WERI-Rb-1 (cell line): ENCODE measurements at regions not wholly inside any gene's neighbourhood (a gene's known extent, or its start where the extent isn't known, plus 50 kb on each side); places are given as distances from the start of the nearest gene placed in this dataset.

Experiments used
- DNase-seq: peaks from one replicate; pipeline ENCODE4 v3.0.0-alpha.2; 2020
- H3K27ac ChIP-seq: fragments of 250-450 bp; sonication (Bioruptor Pico); 2 replicates; pipeline ENCODE4 v1.5.1; 2020; ENCODE audit warnings: mild to moderate bottlenecking, moderate library complexity
- H3K27me3 ChIP-seq: fragments of 250-450 bp; sonication (Bioruptor Pico); 2 replicates; pipeline ENCODE4 v1.5.1; 2021; ENCODE audit warnings: mild to moderate bottlenecking, low read depth, moderate library complexity; ENCODE audit not compliant: insufficient read depth, severe bottlenecking
- H3K36me3 ChIP-seq: fragments of 250-450 bp; sonication (Bioruptor Pico); 2 replicates; pipeline ENCODE4 v1.5.1; 2020; ENCODE audit warnings: mild to moderate bottlenecking, moderate library complexity
- H3K4me3 ChIP-seq: 2 replicates; pipeline ENCODE4 v1.5.1; 2011; ENCODE audit warnings: low read depth, mild to moderate bottlenecking, control low read depth, low read length
- H3K9me3 ChIP-seq: fragments of 250-450 bp; sonication (Bioruptor Pico); 2 replicates; pipeline ENCODE4 v1.5.1; 2021; ENCODE audit warnings: mild to moderate bottlenecking, moderate library complexity; ENCODE audit not compliant: severe bottlenecking
- TF ChIP-seq, protein P1 (sequence below): IDR thresholded peaks from 2 replicates; pipeline ENCODE4 v1.5.1; 2011; ENCODE audit warnings: low read depth, mild to moderate bottlenecking, control low read depth, inconsistent platforms, low read length

DNA sequence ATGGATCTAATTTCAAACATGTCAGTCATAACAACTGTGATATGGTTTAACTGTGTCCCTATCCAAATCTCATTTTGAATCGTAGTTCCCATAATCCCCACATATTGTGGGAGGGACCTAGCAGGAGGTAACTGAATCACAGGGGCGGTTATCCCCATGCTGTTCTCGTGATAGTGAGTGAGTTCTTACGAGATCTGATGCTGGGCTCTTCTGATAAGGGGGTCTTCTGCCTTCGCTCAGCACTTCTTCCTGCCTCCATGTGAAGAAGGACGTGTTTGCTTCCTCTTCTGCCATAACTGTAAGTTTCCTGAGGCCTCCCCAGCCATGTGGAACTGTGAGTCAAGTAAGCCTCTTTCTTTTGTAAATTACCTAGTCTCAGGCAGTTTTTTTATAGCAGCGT, 138.0 kb upstream of the PCGF5 start:
- Histone ChIP-seq H3K9me3 (no peaks in the 10 kb centered on the region), H3K27me3 (no peaks in the 10 kb centered on the region), H3K4me3 (no peak overlapping the region), H3K27ac (no peak overlapping the region), H3K36me3 (no peaks in the 10 kb centered on the region)
- DNase-seq, result no peak
- TF ChIP-seq, protein P1, sequence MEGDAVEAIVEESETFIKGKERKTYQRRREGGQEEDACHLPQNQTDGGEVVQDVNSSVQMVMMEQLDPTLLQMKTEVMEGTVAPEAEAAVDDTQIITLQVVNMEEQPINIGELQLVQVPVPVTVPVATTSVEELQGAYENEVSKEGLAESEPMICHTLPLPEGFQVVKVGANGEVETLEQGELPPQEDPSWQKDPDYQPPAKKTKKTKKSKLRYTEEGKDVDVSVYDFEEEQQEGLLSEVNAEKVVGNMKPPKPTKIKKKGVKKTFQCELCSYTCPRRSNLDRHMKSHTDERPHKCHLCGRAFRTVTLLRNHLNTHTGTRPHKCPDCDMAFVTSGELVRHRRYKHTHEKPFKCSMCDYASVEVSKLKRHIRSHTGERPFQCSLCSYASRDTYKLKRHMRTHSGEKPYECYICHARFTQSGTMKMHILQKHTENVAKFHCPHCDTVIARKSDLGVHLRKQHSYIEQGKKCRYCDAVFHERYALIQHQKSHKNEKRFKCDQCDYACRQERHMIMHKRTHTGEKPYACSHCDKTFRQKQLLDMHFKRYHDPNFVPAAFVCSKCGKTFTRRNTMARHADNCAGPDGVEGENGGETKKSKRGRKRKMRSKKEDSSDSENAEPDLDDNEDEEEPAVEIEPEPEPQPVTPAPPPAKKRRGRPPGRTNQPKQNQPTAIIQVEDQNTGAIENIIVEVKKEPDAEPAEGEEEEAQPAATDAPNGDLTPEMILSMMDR, result no peak

GRCh38 chr10:91088300-91089140, 131.9 kb upstream of the PCGF5 start:
- Histone ChIP-seq H3K36me3 (no peaks in the 10 kb centered on the region), H3K27ac (no peak overlapping the region), H3K4me3 (no peak overlapping the region), H3K27me3 (no peaks in the 10 kb centered on the region), H3K9me3 (no peaks in the 10 kb centered on the region)
- TF ChIP-seq, protein P1, result no peak
- DNase-seq, result no peak

GRCh38 chr10:91090761-91091529, 129.5 kb upstream of the PCGF5 start:
- H3K27ac ChIP-seq, result no peak overlapping the region
- DNase-seq, result no peak

DNA sequence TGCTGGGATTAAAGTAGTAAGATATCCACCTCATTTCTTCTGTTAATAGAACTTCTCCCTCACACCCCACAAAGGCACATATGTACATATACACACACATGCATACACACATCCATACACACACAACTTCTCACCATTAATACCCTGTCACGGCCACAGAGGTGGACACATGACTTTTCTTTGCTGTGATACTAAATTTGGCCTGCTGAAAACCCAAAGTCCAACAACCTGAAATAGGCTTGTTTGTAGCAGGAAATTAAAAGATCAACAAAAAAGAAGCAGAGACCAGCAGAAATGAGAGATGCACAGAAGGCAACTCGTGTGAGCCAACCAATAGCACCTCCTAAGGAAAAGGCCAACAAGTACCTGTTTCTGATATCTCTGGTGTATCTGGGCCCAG, 128.7 kb upstream of the PCGF5 start:
- Histone ChIP-seq H3K27ac (no peak overlapping the region), H3K27me3 (no peaks in the 10 kb centered on the region), H3K4me3 (no peak overlapping the region), H3K9me3 (peaks cover 2% of the 10 kb centered on the region), H3K36me3 (no peaks in the 10 kb centered on the region)
- TF ChIP-seq, protein P1, result no peak
- DNase-seq, result no peak

More at GRCh38 chr10:91090761-91091529, 129.5 kb upstream of the PCGF5 start:
- H3K36me3 ChIP-seq, result no peaks in the 10 kb centered on the region
- H3K9me3 ChIP-seq, result peaks cover 2% of the 10 kb centered on the region
- H3K4me3 ChIP-seq, result no peak overlapping the region
- TF ChIP-seq, protein P1, result peak; percentile 57
- no peaks in the 10 kb centered on the region for H3K27me3 ChIP-seq

GRCh38 chr10:91096274-91096673, 124.2 kb upstream of the PCGF5 start:
- TF ChIP-seq, protein P1, result no peak
- H3K4me3 ChIP-seq, result no peak overlapping the region
- DNase-seq, result no peak
- H3K36me3 ChIP-seq, result no peaks in the 10 kb centered on the region
- H3K27me3 ChIP-seq, result no peaks in the 10 kb centered on the region
- H3K27ac ChIP-seq, result no peak overlapping the region
- peaks cover 12% of the 10 kb centered on the region for H3K9me3 ChIP-seq
